OCI-LY7 (cell line): ENCODE measurements at regions not wholly inside any gene's neighbourhood (a gene's known extent, or its start where the extent isn't known, plus 50 kb on each side); places are given as distances from the start of the nearest gene placed in this dataset.

Source experiments
- BruUV-seq: library from RNA; stranded (reverse); fragments of 400-500 nt; replicated peaks from 2 replicates; lab custom pipeline; 2021; lab: Mats Ljungman, UMichigan
- CTCF ChIA-PET: fragments of 300-600 bp; sonication (Branson Sonifier 250); formaldehyde crosslinking; loops from one replicate; lab custom pipeline; 2022; ENCODE audit warnings: antibody characterized with exemption; ENCODE audit not compliant: unreplicated experiment; lab: Charles Lee
- POLR2A ChIA-PET: fragments of 300-600 bp; sonication (Branson Sonifier 250); formaldehyde crosslinking; loops from one replicate; lab custom pipeline; 2022; ENCODE audit warnings: antibody characterized with exemption; lab: Charles Lee
- DNase-seq: peaks from one replicate; pipeline ENCODE4 v3.0.0-alpha.2; 2015; ENCODE audit warnings: low spot score
- H2AFZ ChIP-seq: fragments of 200-600 bp; sonication (generic), shearing (Covaris generic); 2 replicates; pipeline ENCODE4 v1.6.1; 2014; ENCODE audit warnings: mild to moderate bottlenecking, antibody characterized with exemption, low read length, moderate library complexity
- H3K27ac ChIP-seq: fragments of 200-600 bp; sonication (generic); 2 replicates; pipeline ENCODE4 v1.5.1; 2014; ENCODE audit warnings: mixed run types, low read depth, mild to moderate bottlenecking, moderate library complexity, low read length, inconsistent platforms; ENCODE audit not compliant: poor library complexity, severe bottlenecking
- H3K36me3 ChIP-seq: fragments of 200-600 bp; sonication (generic); 2 replicates; pipeline ENCODE4 v1.6.1; 2014; ENCODE audit warnings: mild to moderate bottlenecking, antibody characterized with exemption, low read length, moderate library complexity, mixed read lengths; ENCODE audit not compliant: insufficient read depth
- H3K4me1 ChIP-seq: fragments of 200-600 bp; sonication (generic); 2 replicates; pipeline ENCODE4 v1.5.1; 2014; ENCODE audit warnings: mild to moderate bottlenecking, low read length; ENCODE audit not compliant: insufficient read depth, poor library complexity, severe bottlenecking
- H3K4me2 ChIP-seq: fragments of 200-600 bp; sonication (generic); 2 replicates; pipeline ENCODE4 v1.6.1; 2014; ENCODE audit warnings: mild to moderate bottlenecking, low read length
- H3K4me3 ChIP-seq: fragments of 200-600 bp; sonication (generic); 2 replicates; pipeline ENCODE4 v1.5.1; 2014; ENCODE audit warnings: mild to moderate bottlenecking, low read depth, low read length; ENCODE audit not compliant: poor library complexity, severe bottlenecking
- H3K79me2 ChIP-seq: fragments of 200-600 bp; sonication (generic); 2 replicates; pipeline ENCODE4 v1.6.1; 2016; ENCODE audit warnings: low read depth, mild to moderate bottlenecking, low read length, moderate library complexity, mixed read lengths; ENCODE audit not compliant: insufficient read depth
- H3K9me2 ChIP-seq: fragments of 200-600 bp; sonication (generic); 2 replicates; pipeline ENCODE4 v1.6.1; 2016; ENCODE audit warnings: mild to moderate bottlenecking, low read length, mixed read lengths; ENCODE audit not compliant: insufficient read depth
- H3K9me3 ChIP-seq: fragments of 200-600 bp; sonication (generic); 2 replicates; pipeline ENCODE4 v1.6.1; 2014; ENCODE audit warnings: mild to moderate bottlenecking, mixed run types, low read length, mixed read lengths
- H4K20me1 ChIP-seq: fragments of 200-600 bp; sonication (generic); 2 replicates; pipeline ENCODE4 v1.6.1; 2014; ENCODE audit warnings: mild to moderate bottlenecking, antibody characterized with exemption, low read length, moderate library complexity, mixed read lengths; ENCODE audit not compliant: insufficient read depth
- EZH2phosphoT487 ChIP-seq: fragments of 200-600 bp; sonication (generic); IDR thresholded peaks from 2 replicates; pipeline ENCODE4 v1.6.1; 2018; ENCODE audit warnings: low read depth, borderline replicate concordance, mild to moderate bottlenecking, mixed run types, antibody characterized with exemption, low read length, moderate library complexity, mixed read lengths
- intact Hi-C: fragments of 100-400 bp; cut with micrococcal nuclease; formaldehyde crosslinking; loops from one replicate; pipeline ENCODE4 v1.10.0; 2022; ENCODE audit not compliant: unreplicated experiment
- TF ChIP-seq, protein P1 (sequence below): fragments of 200-600 bp; sonication (generic); conservative IDR thresholded peaks from 2 replicates; pipeline ENCODE4 v1.5.1; 2014; ENCODE audit warnings: mild to moderate bottlenecking, antibody characterized with exemption, low read length, moderate library complexity, mixed read lengths

DNA sequence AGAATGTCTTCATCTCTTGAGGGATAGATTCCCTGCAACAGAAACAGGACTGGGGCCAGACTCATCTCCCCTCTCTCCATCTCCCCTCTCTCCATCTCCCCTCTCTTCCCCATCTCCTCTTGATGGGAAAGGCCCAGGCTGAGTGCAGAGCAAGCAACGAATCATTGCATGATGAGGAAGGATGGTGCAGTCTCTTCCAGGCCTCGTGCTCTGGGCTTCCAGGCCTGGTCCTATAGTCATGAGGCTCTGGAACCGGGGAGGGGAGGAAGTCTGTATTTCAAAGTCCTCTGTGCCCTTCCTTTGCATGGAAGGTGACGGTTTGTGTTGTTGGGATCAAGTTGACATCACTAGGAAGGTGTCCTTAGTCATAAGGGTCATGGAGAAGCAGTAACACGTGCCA lies 115.6 kb upstream of the NEDD4L start:
- no peaks in the 10 kb centered on the region for H3K79me2 ChIP-seq
- no peaks in the 10 kb centered on the region for H3K9me2 ChIP-seq
- TF ChIP-seq, protein P1, sequence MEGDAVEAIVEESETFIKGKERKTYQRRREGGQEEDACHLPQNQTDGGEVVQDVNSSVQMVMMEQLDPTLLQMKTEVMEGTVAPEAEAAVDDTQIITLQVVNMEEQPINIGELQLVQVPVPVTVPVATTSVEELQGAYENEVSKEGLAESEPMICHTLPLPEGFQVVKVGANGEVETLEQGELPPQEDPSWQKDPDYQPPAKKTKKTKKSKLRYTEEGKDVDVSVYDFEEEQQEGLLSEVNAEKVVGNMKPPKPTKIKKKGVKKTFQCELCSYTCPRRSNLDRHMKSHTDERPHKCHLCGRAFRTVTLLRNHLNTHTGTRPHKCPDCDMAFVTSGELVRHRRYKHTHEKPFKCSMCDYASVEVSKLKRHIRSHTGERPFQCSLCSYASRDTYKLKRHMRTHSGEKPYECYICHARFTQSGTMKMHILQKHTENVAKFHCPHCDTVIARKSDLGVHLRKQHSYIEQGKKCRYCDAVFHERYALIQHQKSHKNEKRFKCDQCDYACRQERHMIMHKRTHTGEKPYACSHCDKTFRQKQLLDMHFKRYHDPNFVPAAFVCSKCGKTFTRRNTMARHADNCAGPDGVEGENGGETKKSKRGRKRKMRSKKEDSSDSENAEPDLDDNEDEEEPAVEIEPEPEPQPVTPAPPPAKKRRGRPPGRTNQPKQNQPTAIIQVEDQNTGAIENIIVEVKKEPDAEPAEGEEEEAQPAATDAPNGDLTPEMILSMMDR = no peak
- no peak for TF ChIP-seq EZH2phosphoT487
- no peak overlapping the region for H3K4me2 ChIP-seq
- ChIA-PET POLR2A (no interaction called here), CTCF (no interaction called here)
- no TSS peak for BruUV-seq
- H3K4me1 ChIP-seq = peaks cover 4% of the 10 kb centered on the region
- no peak overlapping the region for H2AFZ ChIP-seq
- DNase-seq = no peak
- no peaks in the 10 kb centered on the region for H3K9me3 ChIP-seq
- H4K20me1 ChIP-seq = no peaks in the 10 kb centered on the region
- no peak overlapping the region for H3K27ac ChIP-seq
- H3K4me3 ChIP-seq = no peak overlapping the region
- intact Hi-C loops = no loop called here
- no peaks in the 10 kb centered on the region for H3K36me3 ChIP-seq

DNA sequence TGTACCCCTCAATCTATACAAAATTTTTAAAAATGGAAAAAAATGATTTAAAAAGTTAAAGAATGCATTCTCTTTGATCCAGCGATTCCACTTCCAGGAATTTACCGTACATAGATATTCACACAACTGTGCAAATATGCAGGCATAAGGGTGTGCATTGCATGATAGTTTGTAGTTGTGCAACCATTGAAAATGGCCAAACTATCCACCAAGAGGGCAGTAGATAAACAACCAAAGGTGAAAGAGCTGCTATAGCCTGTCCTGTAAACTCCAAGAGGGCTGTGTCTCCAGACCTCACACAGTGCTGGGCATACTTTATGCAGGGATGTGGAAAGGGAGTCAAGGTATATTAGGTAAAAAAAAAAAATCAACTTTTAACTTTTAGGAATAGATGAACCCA lies 116.5 kb upstream of the NEDD4L start:
- no peak overlapping the region for H3K4me2 ChIP-seq
- H3K79me2 ChIP-seq = no peaks in the 10 kb centered on the region
- no peak overlapping the region for H3K4me3 ChIP-seq
- ChIA-PET CTCF (no interaction called here), POLR2A (no interaction called here)
- intact Hi-C loops = no loop called here
- H2AFZ ChIP-seq = no peak overlapping the region
- no peak overlapping the region for H3K27ac ChIP-seq
- H3K9me3 ChIP-seq = no peaks in the 10 kb centered on the region
- peaks cover 4% of the 10 kb centered on the region for H3K4me1 ChIP-seq
- BruUV-seq = no TSS peak
- H3K9me2 ChIP-seq = no peaks in the 10 kb centered on the region
- no peaks in the 10 kb centered on the region for H3K36me3 ChIP-seq
- TF ChIP-seq EZH2phosphoT487 = no peak
- TF ChIP-seq, protein P1 = no peak
- no peak for DNase-seq
- H4K20me1 ChIP-seq = no peaks in the 10 kb centered on the region

DNA sequence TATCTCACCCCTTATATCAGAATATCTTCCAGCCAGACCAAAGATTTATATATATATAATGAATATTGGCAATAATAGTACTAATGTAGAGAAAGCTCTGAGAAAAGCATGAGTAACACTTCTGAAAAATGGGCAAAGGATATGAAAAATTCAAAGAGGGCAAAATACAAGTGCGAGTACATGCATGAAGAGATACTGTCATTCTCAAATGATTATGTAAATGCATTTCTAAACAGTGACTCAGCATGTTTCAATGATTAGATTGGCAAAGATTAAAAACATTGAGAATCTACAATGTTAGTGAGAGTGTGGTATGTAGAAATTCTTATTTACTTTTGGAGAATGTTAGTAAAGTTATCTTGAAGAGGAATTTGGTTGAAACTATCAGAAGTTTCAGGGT lies 118.3 kb upstream of the NEDD4L start:
- POLR2A ChIA-PET = no interaction called here
- Histone ChIP-seq H2AFZ (no peak overlapping the region), H4K20me1 (no peaks in the 10 kb centered on the region), H3K9me2 (no peaks in the 10 kb centered on the region), H3K79me2 (no peaks in the 10 kb centered on the region), H3K9me3 (no peaks in the 10 kb centered on the region), H3K4me3 (no peak overlapping the region), H3K4me2 (no peak overlapping the region), H3K36me3 (no peaks in the 10 kb centered on the region), H3K4me1 (no peaks in the 10 kb centered on the region), H3K27ac (no peak overlapping the region)
- intact Hi-C loops = no loop called here
- BruUV-seq = no TSS peak
- no peak for DNase-seq
- CTCF ChIA-PET = no interaction called here
- TF ChIP-seq, protein P1 = no peak
- no peak for TF ChIP-seq EZH2phosphoT487
